NB4 (cell line): ENCODE measurements at regions not wholly inside any gene's neighbourhood (a gene's known extent, or its start where the extent isn't known, plus 50 kb on each side); places are given as distances from the start of the nearest gene placed in this dataset.
"Not testable (repeated sequence)": the region's sequence is repeated elsewhere in the genome, so short reads cannot be mapped to it uniquely, and the experiment has no call there.

Source experiments
- DNase-seq: peaks from one replicate; pipeline ENCODE4 v3.0.0; 2010; ENCODE audit warnings: low read depth
- H3K4me3 ChIP-seq: one replicate; pipeline ENCODE4 v1.5.1; 2011; ENCODE audit warnings: mild to moderate bottlenecking, low read depth, low read length, moderate library complexity
- MYC ChIP-seq: IDR thresholded peaks from 2 replicates; pipeline ENCODE4 v1.6.1; 2011; ENCODE audit warnings: low read depth, low read length
- POLR2A ChIP-seq: IDR thresholded peaks from 2 replicates; pipeline ENCODE4 v1.6.1; 2011; ENCODE audit warnings: mild to moderate bottlenecking; ENCODE audit not compliant: insufficient read length; ENCODE audit errors: extremely low read depth
- TF ChIP-seq, protein P1 (sequence below): IDR thresholded peaks from 2 replicates; pipeline ENCODE4 v1.6.1; 2011; ENCODE audit warnings: low read depth, low read length
- TF ChIP-seq, protein P2 (sequence below): IDR thresholded peaks from one replicate; pipeline ENCODE4 v1.5.1; 2012; ENCODE audit warnings: low read depth, low read length

DNA sequence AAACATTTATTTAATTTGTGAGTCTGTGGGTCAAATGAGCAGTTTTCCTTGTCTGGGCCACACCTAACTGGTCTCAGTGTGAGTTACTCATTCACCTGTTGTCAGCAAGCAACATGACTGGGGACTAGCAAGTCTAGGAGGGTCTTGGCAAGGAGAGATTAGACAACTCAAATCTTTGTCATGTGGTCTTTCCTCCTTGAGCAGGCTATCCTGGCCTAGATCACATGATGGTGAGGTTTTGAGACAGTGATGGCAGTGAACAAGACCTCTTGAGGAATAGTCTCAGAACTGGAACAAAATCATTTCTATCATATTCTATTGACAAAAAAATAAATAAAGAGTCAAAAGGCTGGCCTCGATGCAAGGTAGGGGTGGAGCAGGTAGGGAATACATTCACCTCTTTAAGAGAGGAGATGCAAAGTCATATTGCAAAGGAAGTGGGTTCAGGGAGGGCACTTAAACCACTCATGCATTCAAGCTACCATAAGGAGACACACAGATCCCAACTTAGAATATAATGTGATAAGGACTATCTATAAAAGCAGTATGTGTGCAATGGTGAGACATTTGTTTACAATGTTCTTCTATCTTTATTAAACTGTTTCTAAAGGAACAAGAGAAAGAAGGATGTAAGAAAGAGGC lies 135.7 kb downstream of the ZNF330 start:
- TF ChIP-seq, protein P1, sequence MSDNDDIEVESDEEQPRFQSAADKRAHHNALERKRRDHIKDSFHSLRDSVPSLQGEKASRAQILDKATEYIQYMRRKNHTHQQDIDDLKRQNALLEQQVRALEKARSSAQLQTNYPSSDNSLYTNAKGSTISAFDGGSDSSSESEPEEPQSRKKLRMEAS, result no peak
- TF ChIP-seq, protein P2, sequence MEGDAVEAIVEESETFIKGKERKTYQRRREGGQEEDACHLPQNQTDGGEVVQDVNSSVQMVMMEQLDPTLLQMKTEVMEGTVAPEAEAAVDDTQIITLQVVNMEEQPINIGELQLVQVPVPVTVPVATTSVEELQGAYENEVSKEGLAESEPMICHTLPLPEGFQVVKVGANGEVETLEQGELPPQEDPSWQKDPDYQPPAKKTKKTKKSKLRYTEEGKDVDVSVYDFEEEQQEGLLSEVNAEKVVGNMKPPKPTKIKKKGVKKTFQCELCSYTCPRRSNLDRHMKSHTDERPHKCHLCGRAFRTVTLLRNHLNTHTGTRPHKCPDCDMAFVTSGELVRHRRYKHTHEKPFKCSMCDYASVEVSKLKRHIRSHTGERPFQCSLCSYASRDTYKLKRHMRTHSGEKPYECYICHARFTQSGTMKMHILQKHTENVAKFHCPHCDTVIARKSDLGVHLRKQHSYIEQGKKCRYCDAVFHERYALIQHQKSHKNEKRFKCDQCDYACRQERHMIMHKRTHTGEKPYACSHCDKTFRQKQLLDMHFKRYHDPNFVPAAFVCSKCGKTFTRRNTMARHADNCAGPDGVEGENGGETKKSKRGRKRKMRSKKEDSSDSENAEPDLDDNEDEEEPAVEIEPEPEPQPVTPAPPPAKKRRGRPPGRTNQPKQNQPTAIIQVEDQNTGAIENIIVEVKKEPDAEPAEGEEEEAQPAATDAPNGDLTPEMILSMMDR, result no peak
- TF ChIP-seq MYC (no peak), POLR2A (no peak)
- H3K4me3 ChIP-seq, result no peak overlapping the region
- no peak for DNase-seq

DNA sequence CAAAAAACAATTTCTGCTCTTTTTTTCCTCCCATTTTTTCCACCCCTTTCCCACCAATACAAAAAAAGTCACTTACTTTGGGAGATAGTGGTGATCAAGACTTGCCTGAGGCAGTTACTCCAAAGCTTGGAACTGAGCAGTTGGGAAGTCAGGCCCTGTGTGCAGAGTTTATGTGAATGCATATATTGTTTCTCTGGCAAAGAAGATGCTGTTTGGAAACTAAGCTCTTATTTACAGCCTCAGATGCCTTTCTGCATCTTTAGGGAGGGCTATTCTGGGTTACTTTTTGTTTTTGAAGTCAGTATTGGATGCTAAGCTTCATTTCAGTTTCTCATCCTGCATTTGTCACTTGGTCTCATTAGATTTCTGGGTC lies 136.3 kb downstream of the ZNF330 start:
- TF ChIP-seq, protein P1, result no peak
- no peak for TF ChIP-seq POLR2A
- TF ChIP-seq, protein P2, result no peak
- H3K4me3 ChIP-seq, result no peak overlapping the region
- no peak for DNase-seq

DNA sequence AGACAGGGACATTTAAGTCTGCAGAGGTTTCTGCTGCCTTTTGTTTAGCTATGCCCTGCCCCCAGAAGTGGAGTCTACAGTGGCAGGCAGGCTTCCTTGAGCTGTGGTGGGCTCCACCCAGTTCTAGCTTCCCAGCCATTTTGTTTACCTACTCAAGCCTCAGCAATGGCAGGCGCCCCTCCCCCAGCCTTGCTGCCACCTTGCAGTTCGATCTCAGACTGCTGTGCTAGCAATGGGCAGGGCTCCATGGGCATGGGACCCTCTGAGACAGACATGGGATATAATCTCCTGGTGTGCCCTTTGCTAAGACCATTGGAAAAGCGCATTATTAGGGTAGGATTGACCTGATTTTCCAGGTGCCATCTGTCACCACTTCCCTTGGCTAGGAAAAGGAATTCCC lies 147.5 kb downstream of the ZNF330 start:
- not testable (repeated sequence) for DNase-seq, H3K4me3 ChIP-seq

DNA sequence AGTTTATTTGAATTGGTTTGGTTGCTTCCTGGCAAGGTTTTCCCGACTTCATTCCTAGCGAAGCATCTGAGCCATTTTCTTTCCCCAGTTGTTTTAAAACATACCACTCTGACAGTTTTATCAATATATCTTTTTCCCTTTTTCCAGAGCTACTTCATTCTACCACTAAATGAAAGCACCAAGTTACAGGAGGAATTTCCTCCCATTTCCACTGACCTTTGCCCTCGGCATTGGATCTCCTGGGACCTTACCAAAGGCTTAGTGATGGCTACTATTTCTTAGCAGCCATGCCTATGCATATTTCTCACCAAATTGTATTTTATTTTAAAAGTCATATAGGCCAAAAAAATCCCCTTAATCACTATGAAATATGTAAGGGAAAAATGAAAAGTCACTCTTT lies 150.5 kb downstream of the ZNF330 start:
- no peak overlapping the region for H3K4me3 ChIP-seq
- TF ChIP-seq, protein P2, result no peak
- no peak for TF ChIP-seq POLR2A
- TF ChIP-seq MYC, result no peak
- TF ChIP-seq, protein P1, result no peak
- no peak for DNase-seq

DNA sequence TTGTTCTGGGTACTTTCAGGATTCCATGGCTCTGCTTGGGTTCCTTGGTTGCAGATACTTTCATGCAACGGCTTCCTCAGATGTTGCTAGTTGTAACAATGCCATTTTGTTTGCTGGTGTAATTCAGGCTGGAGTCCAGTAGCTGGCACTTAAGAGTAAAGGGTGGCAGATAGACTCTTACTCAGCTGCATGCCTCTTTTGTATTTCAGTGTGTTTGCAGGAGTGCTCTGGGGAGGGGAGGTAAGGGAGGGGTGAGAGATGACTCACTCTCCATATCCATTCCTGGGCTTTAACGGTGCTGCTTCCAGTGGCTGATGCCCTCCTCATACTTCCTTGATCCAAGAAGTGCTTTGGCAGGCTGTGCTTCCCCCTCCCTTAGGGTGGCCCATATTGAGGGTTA lies 155.2 kb downstream of the ZNF330 start:
- DNase-seq, result no peak
- H3K4me3 ChIP-seq, result no peak overlapping the region
- TF ChIP-seq, protein P1, result no peak
- TF ChIP-seq MYC, result no peak
- TF ChIP-seq POLR2A, result no peak
- TF ChIP-seq, protein P2, result no peak

DNA sequence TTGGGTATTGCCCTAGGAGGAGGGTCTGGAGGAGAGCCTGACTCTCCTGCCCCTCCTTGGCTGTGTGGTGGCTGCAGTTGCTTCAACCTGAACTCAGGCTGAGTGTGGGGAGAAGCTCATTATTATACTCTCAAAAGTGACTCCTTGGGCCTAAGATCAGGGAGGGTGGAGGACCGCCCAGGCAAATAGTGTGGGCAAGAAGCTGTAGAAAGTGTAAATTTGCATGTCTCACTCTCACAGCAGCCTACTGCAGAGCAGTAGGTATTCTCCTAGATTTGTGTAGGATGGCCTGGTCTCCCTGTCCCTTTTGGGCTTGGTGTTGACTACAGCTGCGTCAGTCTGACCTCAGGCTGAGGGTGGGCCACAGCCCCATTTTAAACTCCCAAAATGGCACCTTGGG lies 156.1 kb downstream of the ZNF330 start:
- no peak for DNase-seq
- H3K4me3 ChIP-seq, result no peak overlapping the region
- TF ChIP-seq, protein P1, result no peak

DNA sequence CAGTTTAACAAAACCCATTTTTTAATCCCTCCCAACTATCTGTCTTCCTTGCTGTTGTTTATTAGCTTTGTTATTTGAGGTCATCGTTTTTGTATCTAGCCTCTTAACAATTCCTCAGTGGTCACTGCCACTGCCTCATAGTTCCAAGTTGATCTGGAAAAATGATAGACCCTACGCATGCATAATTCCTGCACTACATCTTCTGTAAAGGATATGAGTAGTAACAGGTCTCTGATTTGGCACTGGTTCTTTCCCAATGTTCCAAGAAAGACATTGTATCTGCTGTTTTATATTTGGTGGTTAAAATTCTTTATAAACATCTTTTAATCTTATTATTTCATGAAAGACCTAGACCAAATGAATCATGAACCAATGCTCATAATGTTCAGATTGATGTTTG lies 166.6 kb downstream of the ZNF330 start:
- TF ChIP-seq MYC, result no peak
- TF ChIP-seq, protein P1, result no peak
- TF ChIP-seq POLR2A, result no peak
- TF ChIP-seq, protein P2, result no peak
- no peak overlapping the region for H3K4me3 ChIP-seq

More for the DNA sequence above, 166.6 kb downstream of the ZNF330 start:
- no peak for DNase-seq
